GM19438 (cell line): ENCODE measurements at regions not wholly inside any gene's neighbourhood (a gene's known extent, or its start where the extent isn't known, plus 50 kb on each side); places are given as distances from the start of the nearest gene placed in this dataset.

Experiments
- ATAC-seq: cut with Tn5 transposase; IDR thresholded peaks from one replicate; pipeline ENCODE4 v1.9.1; 2021; ENCODE audit warnings: low read depth; ENCODE audit not compliant: unreplicated experiment

DNA sequence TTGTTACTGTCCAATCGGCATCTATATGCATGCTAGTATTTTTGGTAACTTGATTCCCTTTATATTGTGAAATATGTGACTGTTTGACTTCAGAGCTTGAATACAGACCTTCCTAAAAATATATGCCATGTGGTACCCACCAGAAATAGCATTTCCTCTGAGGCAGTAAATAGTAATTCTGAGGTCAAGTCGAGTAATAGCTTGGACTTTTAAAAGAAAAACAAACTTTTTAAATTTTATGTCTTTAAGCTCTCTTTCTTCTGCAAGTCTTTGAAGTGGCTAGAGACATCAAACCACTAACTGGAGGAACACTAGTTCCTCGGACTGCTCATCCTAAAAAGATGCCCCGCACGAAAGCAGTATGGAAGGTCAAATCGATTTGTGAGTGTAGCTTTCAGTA is 396.8 kb upstream of the SLC14A2 start:
- ATAC-seq: no peak

DNA sequence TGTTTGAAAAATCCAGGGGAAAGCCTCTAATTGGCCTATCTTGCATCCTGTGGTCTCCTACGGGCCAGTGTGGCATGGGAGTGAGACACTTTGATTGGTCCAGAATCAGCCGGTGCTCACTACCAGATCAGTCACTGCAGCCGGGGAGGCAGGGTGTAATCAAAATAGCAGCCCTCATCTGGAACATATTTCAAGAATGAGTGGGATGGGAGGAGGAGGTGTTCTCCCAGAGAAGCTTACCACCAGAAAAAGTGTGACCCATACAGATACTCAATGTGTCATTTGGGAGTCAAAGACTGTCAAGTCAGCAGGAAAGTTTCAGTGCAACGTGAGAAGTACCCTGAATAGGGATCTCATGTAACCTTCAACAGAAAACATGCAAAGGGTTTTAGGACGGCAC is 393.9 kb upstream of the SLC14A2 start:
- no peak for ATAC-seq

DNA sequence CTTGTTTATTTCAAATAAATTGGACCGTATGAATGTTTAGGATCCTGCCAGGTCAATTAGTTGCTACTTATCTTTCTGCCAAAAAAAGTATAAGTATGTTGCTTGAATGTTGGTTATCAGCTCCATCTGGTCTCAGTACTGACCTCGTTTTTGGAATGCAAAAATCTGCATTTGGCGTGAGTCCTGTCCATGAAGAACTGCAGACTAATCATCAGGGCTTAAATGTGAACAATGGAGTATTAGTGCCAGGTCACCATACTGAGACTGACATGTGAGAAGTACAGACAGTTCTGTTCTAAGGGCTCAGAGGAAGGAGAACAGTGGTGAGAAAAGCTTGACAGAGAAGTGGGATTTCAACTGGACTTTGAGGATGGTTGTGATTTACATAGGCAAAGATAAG is 393.1 kb upstream of the SLC14A2 start:
- no peak for ATAC-seq

DNA sequence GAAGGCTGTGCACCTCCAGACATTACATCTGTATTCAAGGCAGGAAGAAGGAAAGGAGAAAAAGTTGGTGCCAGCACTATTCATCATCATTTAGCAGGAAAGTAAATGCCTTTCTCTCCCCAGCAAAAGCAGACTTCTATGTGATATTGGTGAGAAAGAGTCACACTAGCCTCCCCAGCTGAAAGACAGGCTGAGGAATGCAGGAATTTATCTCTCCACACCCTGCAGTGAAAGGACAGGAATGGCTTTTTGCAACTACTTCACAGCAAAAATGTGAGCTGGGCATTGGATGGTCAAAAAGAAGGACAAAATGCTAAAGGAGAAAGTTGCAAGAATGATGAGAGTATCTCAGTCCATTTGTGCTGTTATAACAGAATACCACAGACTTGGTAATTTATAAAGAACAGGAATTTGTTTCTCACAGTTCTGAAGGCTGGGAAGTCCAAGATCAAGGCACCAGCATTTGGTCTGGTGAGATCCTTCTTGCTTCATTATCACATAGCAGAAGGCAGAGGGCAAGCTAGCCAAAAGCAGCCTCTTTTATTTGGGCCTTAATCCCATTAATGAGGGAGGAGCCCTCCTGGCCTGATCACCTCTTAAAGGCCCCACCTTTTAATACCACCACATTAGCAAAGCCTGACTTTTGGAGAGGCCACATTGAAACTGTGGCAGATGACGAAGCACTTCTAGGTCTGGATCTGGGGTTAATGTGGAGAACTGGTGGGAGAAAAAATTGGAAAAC is 388.1 kb upstream of the SLC14A2 start:
- ATAC-seq: no peak

DNA sequence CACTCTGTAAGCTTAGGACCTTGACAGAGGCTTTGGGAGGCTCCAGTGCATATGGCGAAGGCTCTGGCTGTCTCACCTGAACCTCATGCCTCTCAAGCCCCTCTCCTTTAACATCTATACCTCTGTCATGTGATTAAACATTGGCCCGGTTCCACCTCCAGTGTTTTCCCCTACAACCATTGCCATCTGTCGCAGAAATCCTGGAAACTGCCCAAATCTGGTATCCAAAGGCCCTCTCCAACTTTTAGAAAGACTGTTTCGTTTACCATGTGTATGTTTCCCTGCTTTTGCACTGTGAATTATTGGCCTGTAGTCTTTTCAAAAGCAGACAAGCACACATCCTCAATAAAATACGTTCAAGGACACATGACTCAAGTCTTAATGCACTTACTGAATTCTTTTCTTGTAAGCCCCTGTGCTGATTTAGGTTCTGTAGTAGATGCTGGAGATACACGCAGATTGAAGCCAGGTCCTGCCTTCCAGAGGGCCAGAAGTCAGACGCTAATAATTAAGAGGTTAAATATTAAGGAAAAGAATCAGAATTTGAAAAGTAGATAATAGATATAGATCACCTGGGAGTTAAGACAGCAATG is 386.4 kb upstream of the SLC14A2 start:
- no peak for ATAC-seq

DNA sequence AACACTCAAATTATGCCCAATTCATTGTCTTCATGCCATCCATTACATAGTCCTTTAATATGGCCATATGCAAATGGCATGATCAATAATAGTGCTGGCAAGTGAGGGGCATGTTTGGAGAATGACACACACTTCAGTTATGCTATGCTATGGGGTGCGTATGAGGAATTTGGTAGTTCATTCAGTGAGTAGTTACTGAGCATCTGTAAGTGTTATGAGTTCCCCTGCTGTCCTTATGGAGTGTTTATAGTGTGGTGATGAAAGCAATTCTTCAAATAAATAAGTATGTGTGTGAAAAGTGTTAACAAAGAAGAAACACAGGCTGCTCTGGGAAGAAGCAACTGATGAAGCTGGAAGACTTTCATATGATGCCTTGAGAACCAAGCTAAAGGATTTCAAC is 383.7 kb upstream of the SLC14A2 start:
- ATAC-seq: no peak

DNA sequence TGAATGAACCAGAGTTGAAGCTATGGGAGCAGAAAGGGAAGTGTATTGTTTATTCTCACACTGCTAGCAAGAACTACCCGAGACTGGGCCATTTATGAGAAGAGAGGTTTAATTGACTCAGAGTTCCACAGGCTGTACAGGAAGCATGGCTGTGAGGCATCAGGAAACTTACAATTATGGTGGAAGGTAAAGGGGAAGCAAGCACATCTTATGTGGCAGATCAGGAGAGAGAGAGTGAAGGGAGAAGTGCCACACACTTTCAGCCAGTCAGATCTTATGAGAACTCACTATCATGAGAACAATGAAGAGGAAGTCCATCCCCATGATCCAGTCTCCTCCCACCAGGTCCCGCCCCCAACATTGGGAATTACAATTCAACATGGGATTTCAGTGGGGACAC is 383.2 kb upstream of the SLC14A2 start:
- no peak for ATAC-seq

DNA sequence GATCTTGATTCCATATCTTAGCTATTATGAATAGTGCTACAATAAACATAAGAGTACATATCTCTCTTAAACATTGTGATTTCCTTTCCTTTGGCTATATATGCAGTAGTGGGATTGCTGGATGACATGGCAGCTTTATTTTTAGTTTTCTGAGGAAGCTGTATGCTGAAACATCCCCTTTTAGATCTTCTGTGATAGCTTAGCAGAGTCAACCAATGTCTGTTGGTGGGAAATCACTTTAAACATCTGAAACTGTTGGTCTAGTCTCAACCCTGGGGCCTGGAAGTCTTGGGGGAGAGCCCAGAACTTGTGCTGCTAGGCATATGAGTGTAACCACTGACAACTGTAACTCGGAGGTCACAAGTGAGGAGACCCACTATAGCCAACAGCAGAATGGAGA is 378.6 kb upstream of the SLC14A2 start:
- ATAC-seq: no peak

DNA sequence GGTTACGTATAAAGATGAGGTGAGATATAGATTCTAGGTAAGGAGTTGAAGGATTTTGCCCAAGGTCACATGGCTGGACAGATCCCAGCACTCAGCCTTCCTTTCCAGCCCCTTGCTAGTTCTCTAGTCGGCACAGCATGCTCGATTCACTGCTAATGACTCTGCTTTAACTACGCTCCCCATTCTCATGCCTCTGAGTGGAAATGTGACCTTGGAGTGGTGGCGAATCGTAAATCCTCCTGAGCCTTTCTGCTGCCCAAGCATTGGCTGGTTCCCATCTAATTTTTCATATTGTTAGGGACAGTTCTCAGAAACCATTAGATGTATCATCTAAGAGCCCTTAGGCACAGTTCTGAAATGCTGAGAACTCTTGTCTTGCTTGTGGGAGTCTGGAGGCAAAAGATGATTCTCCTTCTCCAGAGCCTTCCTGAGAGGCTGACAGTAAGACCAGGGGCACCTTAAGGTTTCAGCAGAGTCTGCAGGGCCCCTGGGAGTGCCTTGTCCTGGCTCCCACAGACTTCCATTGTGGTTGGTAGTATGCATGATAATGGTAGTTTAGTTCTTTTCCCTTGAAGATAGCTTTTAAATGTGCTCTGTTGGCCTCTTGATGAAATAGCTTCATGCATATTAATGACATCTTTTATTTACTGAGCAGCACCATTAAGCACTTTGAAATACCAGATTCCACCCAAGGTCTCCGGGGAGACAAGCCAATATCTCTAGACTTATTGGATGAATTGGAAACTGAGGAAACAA is 377.8 kb upstream of the SLC14A2 start:
- ATAC-seq: no peak

DNA sequence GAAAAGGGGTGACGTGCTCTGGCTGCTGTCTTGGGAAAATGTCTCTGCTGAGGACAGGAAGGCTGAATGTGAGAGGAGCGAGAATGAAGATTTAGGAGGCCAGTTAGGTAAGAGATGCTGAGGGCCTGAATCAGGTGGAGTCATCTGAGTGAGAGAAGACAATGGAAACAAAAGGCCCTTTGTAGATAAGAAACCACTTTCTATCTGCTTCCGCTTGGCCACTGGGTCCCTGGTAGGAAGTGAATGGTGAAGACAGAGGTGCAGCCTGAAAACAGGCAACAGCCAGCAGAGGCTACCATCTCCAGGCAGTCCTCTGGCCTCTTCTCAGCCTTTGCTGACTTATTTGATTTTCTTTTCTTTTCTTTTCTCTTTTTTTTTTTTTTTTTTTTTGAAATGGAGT is 374.0 kb upstream of the SLC14A2 start:
- ATAC-seq: no peak

DNA sequence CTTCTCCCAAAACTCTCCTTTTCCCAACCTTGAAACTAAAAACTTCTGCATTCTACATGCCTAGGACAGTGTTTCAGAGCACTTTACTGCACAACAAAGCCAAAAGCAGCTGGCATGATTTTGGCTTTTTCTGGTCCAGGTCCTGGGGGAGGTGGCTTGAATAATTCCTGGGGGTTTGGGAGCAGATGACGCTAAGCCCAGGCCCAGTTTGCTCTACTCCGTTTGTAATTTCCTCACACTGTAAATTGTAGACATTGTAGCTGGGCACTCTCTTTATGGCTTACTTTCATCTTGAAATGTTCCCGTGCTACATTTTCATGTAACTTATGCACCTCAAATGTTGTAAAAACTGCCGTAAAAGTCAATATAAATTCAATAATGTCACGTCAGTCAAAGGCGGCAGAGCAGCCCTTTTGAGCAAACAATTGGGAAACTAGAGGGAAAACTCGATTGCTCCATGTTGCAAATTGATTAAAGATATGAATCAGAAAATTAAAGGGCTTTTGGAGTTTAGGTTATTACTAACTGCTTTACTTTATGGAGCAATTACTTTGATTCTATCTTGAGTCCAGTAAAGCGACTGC is 373.2 kb upstream of the SLC14A2 start:
- ATAC-seq: no peak

DNA sequence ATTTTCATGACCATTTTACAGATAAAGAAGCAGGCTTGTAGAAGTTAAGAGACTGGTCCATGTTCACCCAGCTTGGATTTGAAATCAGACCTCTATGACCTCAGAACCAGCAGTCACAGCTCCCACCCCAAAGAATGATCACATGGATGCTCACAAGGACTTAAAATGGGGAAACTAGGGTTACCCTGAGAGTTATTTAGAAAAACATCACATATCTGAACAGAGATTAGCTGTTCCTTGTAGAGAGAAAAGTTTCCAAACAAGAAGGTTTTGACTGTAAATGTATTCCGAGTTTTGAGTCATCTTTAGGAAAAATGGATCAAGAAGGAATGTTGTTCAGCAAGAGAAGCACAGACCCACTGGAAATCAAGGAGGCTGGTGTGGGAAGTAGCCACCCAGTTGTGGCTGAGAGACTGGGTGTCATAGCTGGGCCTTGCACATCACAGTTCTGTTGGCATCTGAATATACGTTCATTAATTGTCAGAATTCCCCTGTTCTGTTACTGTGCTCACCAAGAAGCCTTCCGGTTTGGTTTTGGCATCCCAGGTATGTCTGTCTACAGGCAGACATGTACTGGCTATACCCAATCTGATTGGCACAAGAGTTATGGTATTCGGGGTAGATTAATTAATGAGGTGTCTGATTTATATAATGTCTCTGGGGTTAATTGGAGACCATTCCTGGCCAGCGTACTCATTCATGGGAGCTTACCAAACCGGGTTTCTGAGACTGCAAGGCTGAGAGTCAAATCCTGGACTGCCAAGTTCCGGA is 371.8 kb upstream of the SLC14A2 start:
- no peak for ATAC-seq

DNA sequence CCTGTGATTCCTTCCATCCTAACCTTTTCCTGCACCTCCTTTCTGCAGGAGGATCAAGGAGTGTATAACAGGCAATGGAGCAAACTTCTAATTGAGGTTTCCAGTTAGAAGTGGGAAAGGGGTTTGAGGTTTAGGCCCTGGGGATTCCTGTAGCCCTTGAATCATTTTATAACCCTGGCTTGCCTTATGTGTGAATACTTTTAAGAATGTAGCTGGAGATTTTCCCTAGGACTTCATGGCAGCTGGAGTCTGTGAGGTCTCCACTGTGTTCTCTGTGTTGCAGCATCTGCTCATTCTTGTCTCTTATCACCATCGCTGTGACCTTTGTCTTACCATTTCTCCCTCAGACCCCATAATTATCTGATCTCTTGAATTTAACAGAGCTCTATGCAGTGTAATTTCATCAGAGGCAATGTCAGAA is 370.2 kb upstream of the SLC14A2 start:
- ATAC-seq: no peak

DNA sequence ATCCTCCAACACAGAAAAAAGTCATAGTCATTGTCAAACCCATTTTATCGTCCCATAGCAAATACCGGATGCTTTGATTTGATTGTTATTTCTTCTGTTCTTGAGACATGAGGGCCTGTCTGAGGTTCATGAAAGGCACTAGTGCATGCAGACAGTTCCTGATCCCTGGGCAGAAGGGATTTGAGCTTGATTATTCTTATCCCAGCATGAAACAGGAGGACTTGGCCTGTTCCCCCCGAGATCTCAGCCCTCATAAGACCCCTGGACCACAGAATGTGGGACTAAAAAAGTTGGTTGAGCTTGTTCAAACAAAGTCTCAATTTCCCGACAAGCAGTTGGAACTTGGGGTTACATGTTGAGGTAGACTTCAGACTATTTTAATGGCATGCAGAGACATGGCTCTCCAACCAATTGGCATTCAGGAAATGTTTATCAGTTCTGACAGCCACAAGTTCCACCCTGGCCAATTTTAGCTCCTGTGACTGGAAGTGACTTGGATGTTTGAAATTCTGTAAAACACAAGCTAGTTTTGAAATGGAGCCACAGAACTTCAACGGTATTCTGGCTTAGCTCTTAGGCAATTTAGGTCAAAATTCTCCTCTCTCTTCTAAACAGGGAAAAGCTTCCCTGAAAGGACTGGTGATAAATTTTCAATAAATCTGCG is 366.9 kb upstream of the SLC14A2 start:
- ATAC-seq: no peak

DNA sequence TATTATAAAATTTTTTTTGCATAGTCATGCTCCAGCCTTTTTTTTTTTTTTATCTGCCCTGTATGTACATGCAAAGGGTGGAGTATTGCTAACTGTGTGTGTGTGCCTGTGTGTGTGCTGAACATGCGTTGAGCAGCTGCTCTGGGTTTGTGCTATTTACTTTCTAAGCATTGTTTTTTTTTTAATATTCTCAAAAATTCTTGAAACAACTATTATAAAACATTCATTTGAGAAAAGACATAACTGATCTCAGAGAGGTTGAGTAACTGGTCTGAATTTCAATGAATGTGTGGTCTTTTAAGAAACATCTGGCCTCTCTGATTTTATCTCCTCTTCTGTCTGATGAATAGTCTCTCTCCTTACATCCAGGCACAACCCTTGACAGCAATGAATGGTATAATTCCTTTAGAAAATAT is 366.0 kb upstream of the SLC14A2 start:
- no peak for ATAC-seq

DNA sequence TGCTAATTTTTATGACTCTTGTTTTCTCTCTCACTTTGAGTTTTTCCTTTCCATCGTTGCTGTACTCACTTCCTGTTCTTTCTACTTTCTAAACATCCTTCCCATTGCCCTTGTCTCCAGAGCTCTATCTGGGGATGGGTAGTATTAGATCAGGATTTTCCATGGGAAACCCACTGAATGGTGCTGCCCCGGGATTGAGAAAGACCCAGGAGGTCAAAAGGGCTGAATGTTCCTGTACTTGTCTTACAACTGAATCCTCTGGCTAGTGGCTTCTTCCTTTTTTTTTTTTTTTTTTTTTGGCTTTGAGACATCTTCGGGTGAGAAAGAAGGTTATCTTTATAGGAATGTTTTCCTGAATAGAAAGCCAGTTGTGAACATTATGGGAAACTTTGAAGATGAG is 364.8 kb upstream of the SLC14A2 start:
- no peak for ATAC-seq

DNA sequence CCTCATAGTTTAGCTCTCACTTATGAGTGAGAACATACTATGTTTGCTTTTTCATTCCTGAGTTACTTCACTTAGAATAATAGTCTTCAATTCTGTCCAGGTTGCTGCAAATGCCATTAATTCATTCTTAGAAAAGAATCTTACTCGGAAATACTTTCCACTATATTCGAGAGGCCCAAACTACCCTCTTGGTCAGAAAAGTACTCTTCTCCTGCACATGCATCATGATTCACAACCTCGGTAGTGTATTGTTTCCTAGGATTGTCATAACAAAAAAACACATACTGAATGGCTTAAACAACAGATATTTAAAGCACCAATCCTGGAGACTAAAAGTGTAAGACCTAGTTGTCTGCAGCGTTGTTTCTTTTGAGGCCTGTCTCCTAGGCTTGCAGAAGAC is 364.0 kb upstream of the SLC14A2 start:
- no peak for ATAC-seq

DNA sequence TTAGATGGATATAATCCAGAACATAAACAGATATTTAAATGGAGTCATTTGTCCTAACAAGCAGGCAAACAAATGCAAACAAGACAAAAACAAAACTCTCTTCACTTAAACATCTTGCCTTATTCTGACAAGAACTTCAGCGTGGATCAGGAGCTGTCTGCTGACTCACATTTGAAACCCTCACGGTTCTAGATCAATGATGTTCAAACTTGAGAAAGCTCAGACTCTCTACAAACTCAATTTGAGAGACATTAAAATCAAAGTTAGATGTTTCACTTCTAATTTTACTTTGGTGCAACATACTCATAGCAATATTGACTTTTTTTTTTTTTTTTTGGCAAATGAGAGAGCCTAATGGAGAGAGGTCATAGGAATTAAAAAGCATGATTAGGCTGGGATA is 362.8 kb upstream of the SLC14A2 start:
- no peak for ATAC-seq

DNA sequence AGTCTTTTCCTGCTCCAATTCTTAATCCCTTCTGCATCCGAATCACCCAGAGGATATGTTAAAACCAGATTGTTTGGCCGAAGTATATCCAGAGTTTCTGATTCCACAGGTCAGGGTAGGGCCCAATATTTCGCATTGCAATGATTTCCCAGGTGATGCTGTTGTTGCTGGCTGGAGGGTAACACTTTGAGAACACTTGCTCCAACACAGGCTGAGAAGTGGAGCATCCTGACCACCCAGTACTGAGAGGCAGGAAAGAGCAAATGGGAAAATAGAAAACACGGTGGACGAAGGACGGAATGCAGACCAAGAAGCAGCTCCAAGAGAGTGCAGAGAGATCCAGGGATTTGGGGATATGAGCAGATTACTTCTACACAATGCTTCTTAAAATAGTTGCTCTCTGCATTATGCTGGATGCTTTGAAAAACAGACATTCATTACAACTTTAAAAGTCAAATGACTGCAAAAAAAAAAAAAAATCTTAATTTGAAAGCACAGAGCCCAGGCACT is 362.2 kb upstream of the SLC14A2 start:
- no peak for ATAC-seq
